Activated CD8-positive, alpha-beta memory T cell treated with anti-CD3 and anti-CD28 coated beads, Interleukin-2, amount 50 U/mL, for 24 hours (primary cell): ENCODE measurements at regions not wholly inside any gene's neighbourhood (a gene's known extent, or its start where the extent isn't known, plus 50 kb on each side); places are given as distances from the start of the nearest gene placed in this dataset.

ENCODE experiments used
- DNase-seq: peaks from one replicate; pipeline ENCODE4 v3.0.0-alpha.2; 2020; ENCODE audit errors: extremely low read depth

- no peak for DNase-seq
These were observed 61.6 kb upstream of the GPR26 start for GRCh38 chr10:123604506-123604905.

GRCh38 chr10:123606006-123606405 lies 60.1 kb upstream of the GPR26 start:
- no peak for DNase-seq

- DNase-seq, result no peak
These were observed 59.2 kb upstream of the GPR26 start for GRCh38 chr10:123606955-123607354.

- DNase-seq, result no peak
These were observed 58.8 kb upstream of the GPR26 start for GRCh38 chr10:123607386-123607785.

GRCh38 chr10:123608047-123608446 lies 58.1 kb upstream of the GPR26 start:
- DNase-seq, result no peak

- no peak for DNase-seq
These were observed 54.9 kb upstream of the GPR26 start for GRCh38 chr10:123611243-123611642.

GRCh38 chr10:123611876-123612275 lies 54.3 kb upstream of the GPR26 start:
- no peak for DNase-seq

GRCh38 chr10:123613346-123613850 lies 52.8 kb upstream of the GPR26 start:
- no peak for DNase-seq

- peak; percentile 1 for DNase-seq
These were observed 51.3 kb upstream of the GPR26 start for GRCh38 chr10:123614888-123615287.
